Bone marrow (tissue), 2 donors: ENCODE measurements at regions not wholly inside any gene's neighbourhood (a gene's known extent, or its start where the extent isn't known, plus 50 kb on each side); places are given as distances from the start of the nearest gene placed in this dataset.
"Not testable (repeated sequence)": the region's sequence is repeated elsewhere in the genome, so short reads cannot be mapped to it uniquely, and the experiment has no call there.

Experiments
- DNase-seq, 2 donors: peaks; one replicate each; lab custom pipeline; 2025; lab: John Stamatoyannopoulos, UW

GRCh38 chr5:138647794-138648410 lies 72.7 kb upstream of the HSPA9 start:
- DNase-seq: no peak

DNA sequence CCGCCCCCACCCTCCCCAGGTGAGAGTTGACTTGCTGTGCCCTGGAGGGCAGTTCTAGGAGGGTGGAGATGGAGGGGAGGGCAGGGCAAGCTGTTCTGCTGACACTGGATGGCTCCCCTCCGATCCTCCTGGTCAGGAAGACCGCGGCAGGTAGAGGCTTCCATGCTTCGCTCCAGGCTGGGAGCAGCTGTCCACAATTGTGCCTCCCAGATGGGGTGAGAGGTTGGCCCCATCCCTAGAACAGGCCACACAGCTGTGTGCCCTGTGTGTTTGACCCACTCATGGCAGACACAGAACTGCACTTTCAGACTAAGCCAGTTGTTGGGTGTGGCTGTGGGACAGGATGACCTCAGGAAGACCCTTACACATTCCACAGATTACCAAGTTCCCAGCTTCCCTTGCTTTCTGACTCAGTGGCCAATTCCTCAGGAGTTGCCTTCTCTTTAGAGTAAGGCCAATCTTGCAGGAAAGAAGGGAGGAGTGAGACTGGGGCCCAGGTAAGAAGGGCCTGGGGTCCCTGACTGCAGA lies 72.1 kb upstream of the HSPA9 start:
- no peak for DNase-seq

- DNase-seq: no peak
Observed at GRCh38 chr5:138646671-138647070, 71.5 kb upstream of the HSPA9 start.

- no peak for DNase-seq
Observed at GRCh38 chr5:138645778-138646575, 70.8 kb upstream of the HSPA9 start.

DNA sequence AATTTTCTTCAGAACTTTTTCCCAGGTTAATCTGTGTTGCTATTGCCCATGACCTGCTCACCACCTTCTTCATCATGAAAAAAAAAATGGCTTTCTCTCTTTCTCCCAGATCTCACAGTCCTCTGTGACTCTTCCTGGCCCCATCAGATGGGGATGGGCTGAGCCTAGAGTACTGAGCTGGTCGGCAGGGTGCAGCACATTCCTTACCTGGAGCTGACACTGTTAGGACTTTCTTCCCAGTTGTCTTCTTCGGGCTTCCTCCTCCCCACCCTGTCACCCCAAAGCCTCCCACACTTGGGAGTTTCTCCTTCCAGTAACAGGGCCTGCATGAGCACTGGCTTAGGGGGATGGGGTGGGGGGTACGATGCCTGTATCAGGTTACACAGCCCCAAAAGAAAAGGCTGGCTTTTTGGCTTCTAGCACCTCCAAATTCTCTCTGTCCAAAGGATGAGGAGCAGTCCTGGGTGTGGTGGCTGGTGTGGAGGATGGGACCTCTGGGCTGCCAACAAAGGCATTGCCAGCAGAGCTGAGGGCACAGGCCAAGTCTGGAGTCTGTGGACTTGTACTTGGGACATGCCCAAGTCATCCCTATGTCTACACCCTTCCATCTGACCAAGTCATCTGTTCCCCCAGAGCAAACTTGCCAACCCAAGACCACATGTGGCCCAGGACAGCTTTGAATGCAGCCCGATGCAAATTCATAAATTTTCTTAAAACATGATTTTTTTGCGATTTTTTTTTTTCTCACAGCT lies 68.0 kb upstream of the HSPA9 start:
- no peak for DNase-seq

DNA sequence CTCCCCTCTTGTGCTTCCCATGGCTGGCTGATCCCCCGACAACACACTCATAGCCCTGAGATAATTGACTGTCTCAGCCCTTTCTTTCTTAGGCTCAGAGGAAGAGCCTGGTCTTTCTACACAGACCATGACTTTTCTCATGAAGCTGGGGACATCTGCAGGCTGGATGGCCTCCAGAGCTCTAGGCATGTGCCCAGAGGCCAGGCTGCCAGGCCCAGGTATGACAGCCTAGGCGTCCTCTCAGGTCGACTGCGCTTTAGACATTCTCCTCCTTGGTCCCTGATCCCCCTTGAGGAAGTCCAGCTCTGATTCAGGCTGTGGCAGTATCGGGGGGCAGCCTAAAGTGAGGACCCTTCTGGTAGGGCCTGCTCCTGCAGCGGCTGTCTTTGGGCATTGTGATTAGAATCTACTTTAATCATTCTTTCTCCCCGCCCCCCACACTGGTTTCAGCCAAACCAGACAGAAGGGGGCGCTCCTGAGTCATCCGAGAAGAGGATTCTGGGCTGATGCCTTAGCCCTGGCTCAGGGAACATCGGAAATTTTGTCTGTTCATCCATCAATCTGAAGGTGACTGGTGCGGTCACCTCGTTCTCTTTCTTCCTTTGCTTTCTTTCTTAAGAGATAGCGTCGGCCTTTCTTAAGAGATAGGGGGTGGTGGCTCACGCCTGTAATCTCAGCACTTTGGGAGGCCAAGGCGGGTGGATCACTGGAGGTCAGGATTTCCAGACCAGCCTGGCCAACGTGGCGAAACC lies 66.5 kb upstream of the HSPA9 start:
- peak; percentile 25 to 62 for DNase-seq

GRCh38 chr5:138640646-138641254 lies 65.5 kb upstream of the HSPA9 start:
- no peak for DNase-seq

DNA sequence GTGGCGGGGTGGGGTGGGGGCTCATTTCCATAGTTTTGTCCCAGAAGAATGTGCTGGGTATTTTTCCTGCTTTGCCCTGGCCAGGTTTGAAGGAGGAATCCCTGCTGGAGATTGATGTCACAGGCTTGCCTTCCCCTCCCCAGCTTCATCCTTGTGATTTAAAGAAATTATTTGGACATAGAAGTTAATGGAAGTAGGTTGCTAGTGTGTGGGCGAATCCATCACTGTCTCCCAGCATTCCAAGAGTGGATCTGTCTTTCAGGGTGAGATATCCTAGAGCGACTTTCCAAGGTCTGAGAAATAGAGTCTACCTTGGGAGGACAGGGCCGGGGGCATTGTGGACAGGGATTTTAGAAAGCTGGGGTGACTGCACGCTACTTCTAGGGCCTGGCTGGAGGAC lies 64.9 kb upstream of the HSPA9 start:
- no peak for DNase-seq

DNA sequence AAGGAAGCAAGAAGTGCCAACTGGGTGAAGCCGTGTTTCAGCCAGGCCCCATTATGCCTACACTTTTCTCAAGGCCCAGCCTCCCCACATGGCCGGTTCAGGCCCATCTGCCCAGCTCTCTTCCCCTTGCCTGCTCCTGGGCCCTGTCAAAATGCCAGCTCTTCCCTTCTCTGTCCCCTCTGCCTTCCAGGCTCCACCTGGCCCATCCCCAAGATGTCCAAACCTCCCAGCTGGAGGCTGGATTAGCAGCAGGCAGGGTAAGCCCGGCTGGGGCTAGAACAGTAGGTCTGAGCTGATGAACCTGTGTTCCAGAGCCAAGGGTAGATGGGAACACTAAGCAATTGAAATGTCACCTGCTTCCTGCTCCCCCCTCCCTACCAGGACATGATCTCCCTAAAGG lies 64.1 kb upstream of the HSPA9 start:
- DNase-seq: no peak

- no peak for DNase-seq
Observed at GRCh38 chr5:138637256-138637655, 62.1 kb upstream of the HSPA9 start.

DNA sequence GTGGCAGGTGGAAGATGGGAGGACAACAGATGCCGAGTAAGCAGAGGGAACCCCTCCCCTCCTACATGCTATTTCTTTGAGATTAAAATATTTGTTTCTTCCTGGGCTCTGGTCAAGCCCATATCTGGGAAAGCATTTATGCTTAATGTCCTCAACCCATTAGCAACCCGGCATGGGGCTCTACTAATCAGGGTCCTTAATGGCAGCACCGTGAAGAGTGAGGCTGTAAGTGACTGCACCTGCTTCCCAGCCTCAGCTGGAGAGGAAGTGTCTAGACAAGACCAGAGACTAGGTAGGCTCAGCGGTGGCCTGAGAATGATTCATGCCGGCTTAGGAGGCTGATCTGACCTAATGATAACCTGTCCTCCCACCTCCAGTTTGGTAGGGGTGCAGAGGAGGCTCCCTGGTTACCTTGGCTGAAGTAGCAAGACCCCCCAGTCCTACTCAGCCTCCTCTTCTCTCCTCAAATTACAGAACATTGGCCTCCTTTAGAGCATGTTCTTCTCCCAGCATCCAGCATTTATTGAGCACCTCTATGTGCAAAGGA lies 61.3 kb upstream of the HSPA9 start:
- DNase-seq: no peak

- DNase-seq: no peak
Observed at GRCh38 chr5:138635708-138636107, 60.5 kb upstream of the HSPA9 start.

- no peak for DNase-seq
Observed at GRCh38 chr5:138635265-138635664, 60.1 kb upstream of the HSPA9 start.

DNA sequence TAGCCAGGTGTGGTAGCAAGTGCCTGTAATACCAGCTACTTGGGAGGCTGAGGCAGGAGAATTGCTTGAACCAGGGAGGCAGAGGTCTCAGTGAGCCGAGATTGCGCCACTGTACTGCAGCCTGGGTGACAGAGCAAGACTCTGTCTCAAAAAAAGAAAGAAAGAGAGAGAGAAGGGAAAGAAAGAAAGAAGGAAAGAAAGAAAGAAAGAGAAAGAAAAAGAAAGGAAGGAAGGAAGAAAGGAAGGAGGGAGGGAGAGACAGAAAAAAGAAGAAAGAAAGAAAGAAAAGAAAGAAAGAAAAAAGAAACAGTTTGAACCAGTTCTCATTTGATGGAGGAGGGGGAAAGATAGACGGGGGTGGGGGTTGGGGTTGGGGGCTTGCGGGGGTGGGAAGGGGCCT lies 59.6 kb upstream of the HSPA9 start:
- DNase-seq: not testable (repeated sequence)

GRCh38 chr5:138632900-138633489 lies 57.8 kb upstream of the HSPA9 start:
- peak in 1 of 2 donors; percentile 27 for DNase-seq

DNA sequence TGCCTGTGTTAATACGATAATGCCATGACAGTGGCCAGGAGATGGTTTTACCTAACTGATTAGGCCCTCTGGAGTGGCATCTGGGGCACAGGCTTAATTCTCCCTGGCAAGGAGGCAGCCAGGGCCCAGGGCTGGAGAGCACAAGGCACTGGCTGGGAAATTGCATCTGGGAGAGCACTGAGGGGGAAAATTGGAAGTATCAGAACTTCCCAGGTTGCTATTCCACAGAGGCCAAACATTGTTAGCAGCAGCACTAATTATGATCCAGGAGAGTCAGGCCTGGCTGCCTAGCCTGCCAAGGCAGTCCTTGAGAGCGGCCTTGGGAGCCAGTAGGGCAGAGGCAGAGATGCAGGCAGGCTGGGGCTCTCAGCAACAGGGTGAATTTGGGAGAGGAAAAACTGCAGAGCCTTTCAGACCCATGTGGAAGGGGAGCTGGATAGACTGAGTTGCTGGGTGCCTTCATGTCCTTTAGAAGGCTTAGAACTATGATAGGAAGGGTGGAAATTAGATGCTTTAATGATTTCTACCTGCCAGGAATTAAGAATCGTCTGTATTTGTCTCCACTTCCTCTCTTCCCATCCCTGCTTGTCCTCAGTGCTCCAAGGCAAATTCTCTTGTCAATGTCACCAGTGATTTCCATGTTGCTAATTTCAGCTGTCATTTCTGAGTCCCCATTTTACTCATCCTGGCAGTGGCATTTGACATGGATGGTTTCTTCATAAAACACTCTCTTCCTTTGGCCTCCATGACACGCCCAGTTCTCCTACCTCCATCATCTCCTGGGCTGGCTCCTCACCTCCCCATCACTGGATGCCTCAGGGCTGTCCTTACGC lies 56.1 kb upstream of the HSPA9 start:
- no peak for DNase-seq

DNA sequence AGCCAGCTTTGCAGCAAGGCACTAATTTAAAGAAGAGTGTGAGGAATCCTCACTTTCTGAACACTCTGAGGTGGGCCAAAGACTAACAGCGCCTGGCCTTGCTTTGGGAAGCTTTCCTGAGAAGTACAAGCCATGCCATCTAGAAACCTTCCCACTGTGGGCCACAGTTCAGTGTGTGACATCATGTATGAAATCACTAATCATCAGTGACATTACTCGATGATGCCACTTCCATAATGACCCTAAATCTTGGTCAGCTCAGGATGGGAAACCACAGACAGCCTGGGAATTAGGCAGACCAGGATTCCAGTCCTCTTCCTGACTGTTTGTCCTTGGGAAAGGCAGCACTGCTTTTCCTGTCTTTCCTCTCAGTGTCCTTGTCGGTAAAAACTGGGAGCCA lies 54.2 kb upstream of the HSPA9 start:
- DNase-seq: no peak

DNA sequence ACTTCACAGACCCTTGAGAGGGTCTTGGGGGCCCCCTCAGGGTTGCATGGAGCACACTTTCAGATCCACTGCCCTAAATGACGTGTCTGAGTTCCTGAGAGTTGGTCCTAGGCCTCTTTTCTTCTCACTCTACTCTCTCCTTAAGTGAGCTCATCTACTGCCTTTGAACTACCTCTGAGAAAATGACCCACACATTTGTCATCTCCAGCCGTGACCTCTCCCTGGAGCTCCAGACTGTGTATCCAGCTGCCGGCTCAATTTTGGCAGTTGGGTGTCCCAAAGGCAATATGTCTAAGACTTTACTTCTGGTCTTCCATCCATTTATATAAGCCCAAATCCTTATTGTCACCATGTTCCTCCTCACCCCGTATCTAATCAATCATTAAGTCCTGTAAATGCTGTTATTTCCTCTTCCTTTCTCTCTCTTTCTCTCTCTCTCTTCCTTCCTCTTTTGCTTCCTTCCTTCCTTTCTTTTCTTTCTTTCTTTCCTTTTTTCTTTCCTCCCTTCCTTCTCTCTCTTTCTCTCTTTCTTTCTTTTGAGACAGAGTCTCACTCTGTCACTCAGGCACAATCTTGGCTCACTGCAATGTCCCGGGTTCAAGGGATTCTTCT lies 51.2 kb upstream of the HSPA9 start:
- no peak for DNase-seq

GRCh38 chr5:138625134-138625533 lies 49.9 kb upstream of the HSPA9 start:
- no peak for DNase-seq
